GM12878 (cell line): ENCODE measurements at regions not wholly inside any gene's neighbourhood (a gene's known extent, or its start where the extent isn't known, plus 50 kb on each side); places are given as distances from the start of the nearest gene placed in this dataset.
A peak's percentile ranks its signal among the peaks of the same experiment; 100 is the strongest.

Experiments
- ATAC-seq: fragments of 200-7000 bp; cut with Tn5 transposase; 3 replicates; pipeline ENCODE4 v1.9.1; 2020; ENCODE audit warnings: mild to moderate bottlenecking, moderate library complexity
- BruUV-seq: library from RNA; stranded (reverse); fragments of 400-500 nt; replicated peaks from 2 replicates; lab custom pipeline; 2021; lab: Mats Ljungman, UMichigan
- CTCF ChIA-PET: fragments of 300-600 bp; sonication (Branson Sonifier 250); formaldehyde crosslinking; extraction: SDS; loops from one replicate; lab custom pipeline; 2021; ENCODE audit warnings: inconsistent platforms; lab: Yijun Ruan, JAX
- POLR2A ChIA-PET: fragments of 350-600 bp; formaldehyde crosslinking; extraction: SDS; loops from one replicate; lab custom pipeline; 2021; ENCODE audit warnings: inconsistent platforms; lab: Charles Lee
- RAD21 ChIA-PET: fragments of 300-600 bp; sonication (Branson Sonifier 250); formaldehyde crosslinking; loops from one replicate; lab custom pipeline; 2023; ENCODE audit warnings: antibody characterized with exemption; ENCODE audit not compliant: unreplicated experiment; lab: Charles Lee
- SMC1A ChIA-PET: fragments of 300-600 bp; sonication (Branson Sonifier 250); formaldehyde crosslinking; loops from one replicate; lab custom pipeline; 2023; ENCODE audit not compliant: unreplicated experiment, uncharacterized antibody; lab: Charles Lee
- DNase-seq: peaks from one replicate; pipeline ENCODE4 v3.0.0-alpha.2; 2011; ENCODE audit warnings: low read depth, low spot score
- FAIRE-seq: peaks from 3 replicates; lab custom pipeline; 2011; peaks lifted over from hg19 to GRCh38; lab: Jason Lieb, UNC
- H2AFZ ChIP-seq: 2 replicates; pipeline ENCODE4 v1.6.0; 2011; ENCODE audit warnings: low read depth, low read length, control low read depth; ENCODE audit not compliant: control insufficient read depth
- H3K27ac ChIP-seq: 2 replicates; pipeline ENCODE4 v1.5.1; 2011; ENCODE audit warnings: control low read depth; ENCODE audit not compliant: control insufficient read depth, insufficient read depth
- H3K27me3 ChIP-seq, 2 experiments: replicated peaks in 1 of 2; 2 replicates each; pipeline versions ENCODE4 v1.6.0 to v1.6.1; 2011; ENCODE audit warnings: low read length in 1 of 2; ENCODE audit not compliant: control insufficient read depth in 2 of 2, insufficient read depth in 2 of 2
- H3K36me3 ChIP-seq, 2 experiments: 2 replicates each; pipeline ENCODE4 v1.5.1; 2011; ENCODE audit warnings: low read length in 1 of 2; ENCODE audit not compliant: control insufficient read depth in 2 of 2, insufficient read depth in 2 of 2
- H3K4me1 ChIP-seq: 2 replicates; pipeline ENCODE4 v1.6.1; 2011; ENCODE audit warnings: mild to moderate bottlenecking, low read length, moderate library complexity, mixed read lengths; ENCODE audit not compliant: control insufficient read depth, insufficient read depth
- H3K4me2 ChIP-seq: 2 replicates; pipeline ENCODE4 v1.6.0; 2011; ENCODE audit warnings: control low read depth; ENCODE audit not compliant: control insufficient read depth, insufficient read depth
- H3K4me3 ChIP-seq: fragments of 200-600 bp; sonication (generic); 2 replicates; pipeline ENCODE4 v1.5.1; 2016
- H3K79me2 ChIP-seq: 2 replicates; pipeline ENCODE4 v1.6.0; 2011; ENCODE audit warnings: low read length; ENCODE audit not compliant: control insufficient read depth, insufficient read depth
- H3K9ac ChIP-seq: 2 replicates; pipeline ENCODE4 v1.8.0; 2011; ENCODE audit warnings: low read length, control low read depth, mixed read lengths; ENCODE audit not compliant: control insufficient read depth, insufficient read depth
- H3K9me3 ChIP-seq: replicated peaks from 3 replicates; pipeline ENCODE4 v1.5.1; 2011; ENCODE audit warnings: mild to moderate bottlenecking, low read length; ENCODE audit not compliant: control insufficient read depth, insufficient read depth
- H4K20me1 ChIP-seq: 2 replicates; pipeline ENCODE4 v1.6.0; 2011; ENCODE audit not compliant: control insufficient read depth, insufficient read depth
- ATF7 ChIP-seq: fragments of 450-650 bp; IDR thresholded peaks from 2 replicates; pipeline ENCODE4 v1.6.1; 2016; ENCODE audit warnings: low read depth, mild to moderate bottlenecking
- BHLHE40 ChIP-seq, 2 experiments: fragments of 450-650 bp in 1 of 2; IDR thresholded peaks; 2 replicates each; pipeline ENCODE4 v1.6.1; 2011 to 2017; ENCODE audit warnings: low read depth in 2 of 2, borderline replicate concordance in 1 of 2, improper control_type of control experiment in 1 of 2, low read length in 1 of 2, mild to moderate bottlenecking in 1 of 2
- IKZF2 ChIP-seq, 2 experiments: fragments of 450-650 bp; IDR thresholded peaks; 2 replicates each; pipeline ENCODE4 v1.6.1; 2017; ENCODE audit warnings: mild to moderate bottlenecking in 2 of 2, moderate library complexity in 2 of 2
- MTA2 ChIP-seq: fragments of 450-650 bp; IDR thresholded peaks from 2 replicates; pipeline ENCODE4 v1.6.1; 2016; ENCODE audit warnings: low read depth, mild to moderate bottlenecking, moderate library complexity
- POU2F2 ChIP-seq: IDR thresholded peaks from 3 replicates; pipeline ENCODE4 v1.6.1; 2011; ENCODE audit warnings: low read depth, mild to moderate bottlenecking, low read length, borderline replicate concordance
- SMAD5 ChIP-seq: IDR thresholded peaks from 2 replicates; pipeline ENCODE4 v1.6.1; 2016; ENCODE audit warnings: antibody characterized with exemption, low read depth
- SREBF1 ChIP-seq: IDR thresholded peaks from 2 replicates; pipeline ENCODE4 v1.6.1; 2012; ENCODE audit warnings: mild to moderate bottlenecking, low read length
- TCF12 ChIP-seq: IDR thresholded peaks from 2 replicates; pipeline ENCODE4 v1.6.1; 2011; ENCODE audit warnings: low read depth, mild to moderate bottlenecking, low read length
- WGBS: methylation state at CpG from one replicate; pipeline ENCODE4 v1.1.6; 2016; ENCODE audit warnings: low lambda C conversion rate; ENCODE audit not compliant: insufficient replicate concordance, insufficient coverage; ENCODE audit errors: missing lambda C conversion rate; 5-methylcytosine and 5-hydroxymethylcytosine counted together
- in situ Hi-C: fragments of 300-500 bp; cut with MboI; formaldehyde crosslinking; loops from 9 replicates; pipeline ENCODE4 v1.14.3; 2018; ENCODE audit warnings: mixed read lengths
- intact Hi-C: fragments of 100-400 bp; cut with micrococcal nuclease; formaldehyde crosslinking; loops from one replicate; pipeline ENCODE4 v1.14.2; 2022; ENCODE audit not compliant: unreplicated experiment
- TF ChIP-seq, protein P1 (sequence below): fragments of 450-650 bp; IDR thresholded peaks from 2 replicates; pipeline ENCODE4 v1.6.1; 2017; ENCODE audit warnings: mild to moderate bottlenecking, moderate library complexity
- TF ChIP-seq, protein P2 (sequence below): fragments of 450-650 bp; IDR thresholded peaks from 2 replicates; pipeline ENCODE4 v1.6.1; 2017; ENCODE audit warnings: mild to moderate bottlenecking, low read depth, inconsistent platforms; ENCODE audit not compliant: poor library complexity, severe bottlenecking

DNA sequence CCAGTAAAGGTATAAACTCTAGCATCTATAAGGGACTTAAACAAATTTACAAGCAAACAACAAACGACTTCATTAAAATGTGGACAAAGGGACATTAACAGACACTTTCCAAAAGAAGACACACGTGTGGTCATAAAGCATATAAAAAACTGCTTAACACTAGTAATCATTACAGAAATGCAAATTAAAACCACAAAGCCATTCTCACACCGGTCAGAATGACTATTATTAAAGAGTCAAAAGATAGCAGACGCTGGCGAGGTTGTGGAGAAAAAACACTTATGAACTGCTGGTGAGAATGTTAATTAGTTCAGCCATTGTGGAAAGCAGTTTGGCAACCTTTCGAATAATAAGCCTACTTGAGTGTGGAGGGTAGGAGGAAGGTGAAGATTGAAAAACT lies 217.1 kb upstream of the DLGAP1 start:
- H3K36me3 ChIP-seq, result no peaks in the 10 kb centered on the region
- FAIRE-seq, result no peak
- in situ Hi-C loops (no loop called here), intact Hi-C loops (no loop called here)
- BruUV-seq, result no TSS peak
- no peaks in the 10 kb centered on the region for H4K20me1 ChIP-seq
- 4% methylated on average over 6 of the region's 6 CpGs for WGBS
- no peak overlapping the region for H3K4me2 ChIP-seq
- no peaks in the 10 kb centered on the region; the same call in 1 of the 3 replicates for H3K9me3 ChIP-seq
- ChIA-PET CTCF (no interaction called here), POLR2A (no interaction called here), RAD21 (no interaction called here), SMC1A (no interaction called here)
- no peak overlapping the region for H3K9ac ChIP-seq
- no peaks in the 10 kb centered on the region for H3K4me1 ChIP-seq
- H3K27ac ChIP-seq, result no peak overlapping the region
- H3K27me3 ChIP-seq, result no peaks in the 10 kb centered on the region
- TF ChIP-seq SREBF1 (no peak), ATF7 (0 out of 2 replicates have a peak, but pooled peaks have one; percentile 24), POU2F2 (peak; percentile 37; the same call in 1 of the 3 replicates), IKZF2 (IDR thresholded peaks at IDR 0.05) (0 out of 4 replicates have a peak, but pooled peaks of 1 of the 2 experiments have one; percentile 13), TCF12 (no peak), BHLHE40 (IDR thresholded peaks at IDR 0.05; ENCODE audit: borderline replicate concordance in 1 of 2, low read depth in 2 of 2, low read length in 1 of 2) (peak in 1 of 2 experiments; percentile 41; a peak in 2 of 4 replicates), MTA2 (peak; percentile 83), SMAD5 (no peak)
- TF ChIP-seq, protein P1, sequence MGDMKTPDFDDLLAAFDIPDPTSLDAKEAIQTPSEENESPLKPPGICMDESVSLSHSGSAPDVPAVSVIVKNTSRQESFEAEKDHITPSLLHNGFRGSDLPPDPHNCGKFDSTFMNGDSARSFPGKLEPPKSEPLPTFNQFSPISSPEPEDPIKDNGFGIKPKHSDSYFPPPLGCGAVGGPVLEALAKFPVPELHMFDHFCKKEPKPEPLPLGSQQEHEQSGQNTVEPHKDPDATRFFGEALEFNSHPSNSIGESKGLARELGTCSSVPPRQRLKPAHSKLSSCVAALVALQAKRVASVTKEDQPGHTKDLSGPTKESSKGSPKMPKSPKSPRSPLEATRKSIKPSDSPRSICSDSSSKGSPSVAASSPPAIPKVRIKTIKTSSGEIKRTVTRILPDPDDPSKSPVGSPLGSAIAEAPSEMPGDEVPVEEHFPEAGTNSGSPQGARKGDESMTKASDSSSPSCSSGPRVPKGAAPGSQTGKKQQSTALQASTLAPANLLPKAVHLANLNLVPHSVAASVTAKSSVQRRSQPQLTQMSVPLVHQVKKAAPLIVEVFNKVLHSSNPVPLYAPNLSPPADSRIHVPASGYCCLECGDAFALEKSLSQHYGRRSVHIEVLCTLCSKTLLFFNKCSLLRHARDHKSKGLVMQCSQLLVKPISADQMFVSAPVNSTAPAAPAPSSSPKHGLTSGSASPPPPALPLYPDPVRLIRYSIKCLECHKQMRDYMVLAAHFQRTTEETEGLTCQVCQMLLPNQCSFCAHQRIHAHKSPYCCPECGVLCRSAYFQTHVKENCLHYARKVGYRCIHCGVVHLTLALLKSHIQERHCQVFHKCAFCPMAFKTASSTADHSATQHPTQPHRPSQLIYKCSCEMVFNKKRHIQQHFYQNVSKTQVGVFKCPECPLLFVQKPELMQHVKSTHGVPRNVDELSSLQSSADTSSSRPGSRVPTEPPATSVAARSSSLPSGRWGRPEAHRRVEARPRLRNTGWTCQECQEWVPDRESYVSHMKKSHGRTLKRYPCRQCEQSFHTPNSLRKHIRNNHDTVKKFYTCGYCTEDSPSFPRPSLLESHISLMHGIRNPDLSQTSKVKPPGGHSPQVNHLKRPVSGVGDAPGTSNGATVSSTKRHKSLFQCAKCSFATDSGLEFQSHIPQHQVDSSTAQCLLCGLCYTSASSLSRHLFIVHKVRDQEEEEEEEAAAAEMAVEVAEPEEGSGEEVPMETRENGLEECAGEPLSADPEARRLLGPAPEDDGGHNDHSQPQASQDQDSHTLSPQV, result no peak
- TF ChIP-seq, protein P2, sequence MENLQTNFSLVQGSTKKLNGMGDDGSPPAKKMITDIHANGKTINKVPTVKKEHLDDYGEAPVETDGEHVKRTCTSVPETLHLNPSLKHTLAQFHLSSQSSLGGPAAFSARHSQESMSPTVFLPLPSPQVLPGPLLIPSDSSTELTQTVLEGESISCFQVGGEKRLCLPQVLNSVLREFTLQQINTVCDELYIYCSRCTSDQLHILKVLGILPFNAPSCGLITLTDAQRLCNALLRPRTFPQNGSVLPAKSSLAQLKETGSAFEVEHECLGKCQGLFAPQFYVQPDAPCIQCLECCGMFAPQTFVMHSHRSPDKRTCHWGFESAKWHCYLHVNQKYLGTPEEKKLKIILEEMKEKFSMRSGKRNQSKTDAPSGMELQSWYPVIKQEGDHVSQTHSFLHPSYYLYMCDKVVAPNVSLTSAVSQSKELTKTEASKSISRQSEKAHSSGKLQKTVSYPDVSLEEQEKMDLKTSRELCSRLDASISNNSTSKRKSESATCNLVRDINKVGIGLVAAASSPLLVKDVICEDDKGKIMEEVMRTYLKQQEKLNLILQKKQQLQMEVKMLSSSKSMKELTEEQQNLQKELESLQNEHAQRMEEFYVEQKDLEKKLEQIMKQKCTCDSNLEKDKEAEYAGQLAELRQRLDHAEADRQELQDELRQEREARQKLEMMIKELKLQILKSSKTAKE, result no peak
- no peak overlapping the region for H2AFZ ChIP-seq
- ATAC-seq, result peak; percentile 69
- no peak overlapping the region for H3K4me3 ChIP-seq
- peak; percentile 9 for DNase-seq
- H3K79me2 ChIP-seq, result no peaks in the 10 kb centered on the region
